Spleen (tissue), 7 donors: ENCODE measurements at regions not wholly inside any gene's neighbourhood (a gene's known extent, or its start where the extent isn't known, plus 50 kb on each side); places are given as distances from the start of the nearest gene placed in this dataset.

Experiments used
- POLR2A ChIP-seq, 3 donors: fragments of 450-650 bp; IDR thresholded peaks; one replicate each; pipeline ENCODE4 v1.5.1; 2017; ENCODE audit warnings: antibody characterized with exemption in 3 of 3, mild to moderate bottlenecking in 1 of 3
- TF ChIP-seq, protein P1 (sequence below), 11 experiments: fragments of 200-600 bp in 7 of 11; fragments of 450-650 bp in 4 of 11; sonication (generic) in 4 of 11; IDR thresholded peaks in 8 of 11; conservative IDR thresholded peaks in 3 of 11; 1 replicate in 7 of 11; 2 replicates in 4 of 11; pipeline versions ENCODE4 v1.4.0 to v1.8.0; 2016 to 2021; ENCODE audit warnings: antibody characterized with exemption in 11 of 11, inconsistent platforms in 4 of 11, mild to moderate bottlenecking in 1 of 11
- donor health status: DM: no; HTN: no; CAD: no; lungs with moderate emphysema.
- donor health status: DM: no; HTN: no; CAD: no.
- donor health status: DM: no; HTN: no; CAD: no.

DNA sequence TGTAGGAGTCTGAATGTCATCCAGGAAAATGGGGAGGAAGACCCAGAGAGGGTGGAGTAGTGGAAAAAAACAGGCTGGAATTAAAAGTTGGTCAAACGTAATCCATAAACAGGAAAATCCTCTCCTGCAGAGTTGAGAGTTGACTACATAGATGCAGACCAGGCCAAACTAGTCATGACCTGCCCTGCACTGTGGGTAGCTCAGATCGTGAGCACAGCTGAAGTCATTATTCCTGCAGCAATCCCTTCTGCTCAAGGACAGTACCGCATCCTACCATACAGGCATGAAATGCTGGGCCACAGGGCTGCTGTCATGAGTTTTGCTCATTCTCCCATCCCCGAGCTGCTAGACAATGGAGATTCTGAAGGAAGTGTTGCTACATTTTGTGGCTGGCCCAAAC lies 352.2 kb downstream of the EN1 start:
- TF ChIP-seq, protein P1, sequence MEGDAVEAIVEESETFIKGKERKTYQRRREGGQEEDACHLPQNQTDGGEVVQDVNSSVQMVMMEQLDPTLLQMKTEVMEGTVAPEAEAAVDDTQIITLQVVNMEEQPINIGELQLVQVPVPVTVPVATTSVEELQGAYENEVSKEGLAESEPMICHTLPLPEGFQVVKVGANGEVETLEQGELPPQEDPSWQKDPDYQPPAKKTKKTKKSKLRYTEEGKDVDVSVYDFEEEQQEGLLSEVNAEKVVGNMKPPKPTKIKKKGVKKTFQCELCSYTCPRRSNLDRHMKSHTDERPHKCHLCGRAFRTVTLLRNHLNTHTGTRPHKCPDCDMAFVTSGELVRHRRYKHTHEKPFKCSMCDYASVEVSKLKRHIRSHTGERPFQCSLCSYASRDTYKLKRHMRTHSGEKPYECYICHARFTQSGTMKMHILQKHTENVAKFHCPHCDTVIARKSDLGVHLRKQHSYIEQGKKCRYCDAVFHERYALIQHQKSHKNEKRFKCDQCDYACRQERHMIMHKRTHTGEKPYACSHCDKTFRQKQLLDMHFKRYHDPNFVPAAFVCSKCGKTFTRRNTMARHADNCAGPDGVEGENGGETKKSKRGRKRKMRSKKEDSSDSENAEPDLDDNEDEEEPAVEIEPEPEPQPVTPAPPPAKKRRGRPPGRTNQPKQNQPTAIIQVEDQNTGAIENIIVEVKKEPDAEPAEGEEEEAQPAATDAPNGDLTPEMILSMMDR (IDR thresholded peaks at IDR 0.05 in 8 of 11, conservative IDR thresholded peaks at IDR 0.05 in 3 of 11): no peak
- no peak for TF ChIP-seq POLR2A (IDR thresholded peaks at IDR 0.05)
